ENCODE measurements at regions not wholly inside any gene's neighbourhood (a gene's known extent, or its start where the extent isn't known, plus 50 kb on each side); places are given as distances from the start of the nearest gene placed in this dataset.
A peak's percentile ranks its signal among the peaks of the same experiment; 100 is the strongest.

DNA sequence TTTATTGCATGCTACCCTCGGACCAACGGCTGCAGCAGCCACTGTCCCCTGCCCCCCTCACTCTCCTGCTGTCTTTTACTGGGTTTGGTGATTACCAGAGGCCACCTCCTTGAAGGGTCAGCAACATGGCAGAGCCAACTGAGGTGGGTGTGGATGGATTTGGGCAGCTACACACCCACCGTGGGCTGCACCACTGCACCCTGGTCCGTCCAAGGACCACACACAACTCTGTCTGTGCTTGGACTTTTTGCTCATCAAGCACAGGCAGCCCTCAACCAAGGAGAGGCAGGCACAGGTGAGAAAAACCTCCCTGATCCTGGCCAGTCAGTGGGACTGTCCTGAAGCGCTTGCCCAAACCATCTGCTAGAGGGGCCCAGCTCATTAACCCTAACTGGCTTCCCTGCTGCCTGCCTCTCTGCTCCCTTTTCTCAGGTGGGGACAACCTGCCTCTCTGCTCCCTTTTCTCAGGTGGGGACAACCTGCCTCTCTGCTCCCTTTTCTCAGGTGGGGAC, 239.5 kb upstream of the PITRM1 start:
- WGBS, 10 experiments: 0 to 100% (median 37%) methylated on average over 1 to 2 of the region's 5 CpGs; no CpG with 5 or more reads in 7 of the 10 experiments
- H3K4me1 ChIP-seq (replicated peaks in 1 of 2): no peaks in the 10 kb centered on the region
- no peak for ATAC-seq (replicated peaks in 6 of 8)
- H3K27ac ChIP-seq: no peak overlapping the region
- in situ Hi-C loops (cut with MboI; ENCODE audit: low pct_unique_long_range_greater_than_20kb in 2 of 9, low sequenced_read_pairs in 9 of 9, unreplicated experiment in 9 of 9): no loop called here
- H3K4me3 ChIP-seq: no peak overlapping the region

DNA sequence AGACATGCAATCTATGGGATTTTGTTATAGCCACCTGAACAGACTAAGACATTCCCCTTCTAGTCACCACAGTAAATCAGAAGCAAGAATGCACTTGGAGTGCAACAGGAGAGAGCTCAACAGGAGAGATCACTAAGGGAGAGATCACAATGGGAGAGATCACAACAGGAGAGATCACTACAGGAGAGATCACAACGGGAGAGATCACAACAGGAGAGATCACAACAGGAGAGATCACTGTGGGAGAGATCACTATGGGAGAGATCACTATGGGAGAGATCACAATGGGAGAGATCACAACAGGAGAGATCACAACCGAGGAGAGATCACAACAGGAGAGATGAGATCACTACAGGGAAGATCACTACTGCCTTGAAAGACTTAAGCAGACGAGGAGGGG, 238.5 kb upstream of the PITRM1 start:
- Histone ChIP-seq H3K4me3 (no peak overlapping the region), H3K4me1 (replicated peaks in 1 of 2) (no peaks in the 10 kb centered on the region), H3K27ac (no peak overlapping the region)
- 17 to 100% (median 61%) methylated on average over 1 to 2 of the region's 3 CpGs for WGBS, 10 experiments
- in situ Hi-C loops (cut with MboI; ENCODE audit: low pct_unique_long_range_greater_than_20kb in 2 of 9, low sequenced_read_pairs in 9 of 9, unreplicated experiment in 9 of 9): no loop called here
- ATAC-seq (replicated peaks in 6 of 8): no peak

DNA sequence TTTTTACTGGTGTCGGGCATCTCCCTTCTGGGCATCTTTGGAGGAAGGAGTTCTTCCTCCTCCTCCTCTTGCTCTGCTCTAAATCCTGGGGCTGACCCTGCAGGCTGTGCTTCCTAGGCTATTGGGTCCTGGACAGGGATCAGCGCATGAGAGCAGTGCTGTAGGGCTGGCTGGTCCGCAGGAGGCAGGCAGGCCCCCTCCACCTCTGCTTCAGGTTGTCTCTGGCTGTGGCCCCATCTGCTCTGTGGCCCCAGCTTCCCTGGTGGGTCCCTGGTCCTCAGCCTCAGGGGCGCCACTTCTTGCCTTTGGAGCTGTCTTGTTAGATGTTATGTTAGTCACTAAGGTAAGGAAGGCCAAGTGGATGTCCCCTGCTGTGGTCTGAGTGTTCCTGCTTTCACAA, 237.3 kb upstream of the PITRM1 start:
- ATAC-seq (replicated peaks in 6 of 8): no peak
- Histone ChIP-seq H3K4me3 (no peak overlapping the region), H3K4me1 (replicated peaks in 1 of 2) (no peaks in the 10 kb centered on the region), H3K27ac (no peak overlapping the region)
- in situ Hi-C loops (cut with MboI; ENCODE audit: low pct_unique_long_range_greater_than_20kb in 2 of 9, low sequenced_read_pairs in 9 of 9, unreplicated experiment in 9 of 9): no loop called here
- 50 to 100% (median 83%) methylated on average over 1 to 4 of the region's 4 CpGs; no CpG with 5 or more reads in 5 of the 10 experiments for WGBS, 10 experiments

DNA sequence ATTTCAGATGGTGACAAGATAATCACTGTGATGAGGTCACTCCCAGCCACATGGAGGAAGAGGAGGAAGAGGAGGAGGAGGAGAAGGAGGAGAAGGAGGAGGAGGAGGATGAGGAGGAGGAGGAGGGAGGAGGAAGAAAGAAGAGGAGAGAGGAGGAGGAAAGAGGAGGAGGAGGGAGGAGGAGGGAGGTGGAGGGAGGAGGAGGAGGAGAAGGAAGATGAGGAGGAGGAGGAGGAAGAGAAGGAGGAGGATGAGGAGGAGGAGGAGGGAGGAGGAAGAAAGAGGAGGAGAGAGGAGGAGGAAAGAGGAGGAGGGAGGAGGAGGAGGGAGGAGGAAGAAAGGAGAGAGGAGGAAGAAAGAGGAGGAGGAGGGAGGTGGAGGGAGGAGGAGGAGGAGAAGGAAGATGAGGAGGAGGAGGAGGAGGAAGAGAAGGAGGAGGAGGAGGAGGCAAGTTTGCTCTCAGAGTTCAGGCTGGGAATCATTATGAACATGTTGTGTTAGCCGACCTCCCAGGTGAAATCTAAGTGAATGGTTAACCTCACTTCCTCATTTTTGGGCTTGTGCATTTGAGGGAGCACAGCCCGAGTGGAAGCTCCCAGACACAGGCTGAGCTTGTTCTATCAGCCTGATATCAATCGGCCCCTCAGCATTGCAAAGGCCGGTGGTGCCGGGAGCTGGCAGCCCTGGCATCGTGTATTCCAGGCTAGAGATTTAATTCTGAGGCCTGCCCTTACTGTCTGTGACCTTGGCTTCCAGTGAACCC, 236.2 kb upstream of the PITRM1 start:
- Histone ChIP-seq H3K27ac (no peak overlapping the region), H3K4me1 (replicated peaks in 1 of 2) (no peaks in the 10 kb centered on the region), H3K4me3 (no peak overlapping the region)
- no peak for ATAC-seq (replicated peaks in 6 of 8)
- WGBS, 10 experiments: 100% methylated on average over 1 of the region's 6 CpGs; no CpG with 5 or more reads in 8 of the 10 experiments
- in situ Hi-C loops (cut with MboI; ENCODE audit: low pct_unique_long_range_greater_than_20kb in 2 of 9, low sequenced_read_pairs in 9 of 9, unreplicated experiment in 9 of 9): no loop called here

DNA sequence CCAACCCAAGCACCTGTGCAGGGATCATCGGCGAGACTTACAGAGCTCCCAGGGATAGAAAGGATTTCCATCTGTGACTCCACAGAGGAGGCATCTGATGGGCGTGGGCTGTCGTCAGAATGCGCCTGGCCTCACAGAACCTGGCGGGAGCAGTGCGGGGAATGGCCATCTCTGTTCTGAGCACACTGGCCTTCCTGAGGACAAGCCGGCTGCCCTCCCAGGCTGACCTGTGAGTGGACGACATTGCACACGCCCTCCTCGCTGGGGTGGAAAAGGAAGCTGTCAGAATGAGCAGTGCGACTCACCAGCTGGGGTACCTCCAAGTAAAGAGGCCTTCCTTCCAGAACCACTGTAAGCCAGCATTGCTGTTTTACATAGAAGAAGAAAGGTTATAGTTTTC, 234.6 kb upstream of the PITRM1 start:
- peak in 2 of 8 experiments; percentile 29 to 32 for ATAC-seq (replicated peaks in 6 of 8)
- in situ Hi-C loops (cut with MboI; ENCODE audit: low pct_unique_long_range_greater_than_20kb in 2 of 9, low sequenced_read_pairs in 9 of 9, unreplicated experiment in 9 of 9): no loop called here
- Histone ChIP-seq H3K4me3 (no peak overlapping the region), H3K27ac (no peak overlapping the region), H3K4me1 (replicated peaks in 1 of 2) (peaks cover 0 to 5% of the 10 kb centered on the region in 2 donors)
- 77 to 100% (median 91%) methylated on average over 2 to 9 of the region's 12 CpGs; no CpG with 5 or more reads in 6 of the 10 experiments for WGBS, 10 experiments

DNA sequence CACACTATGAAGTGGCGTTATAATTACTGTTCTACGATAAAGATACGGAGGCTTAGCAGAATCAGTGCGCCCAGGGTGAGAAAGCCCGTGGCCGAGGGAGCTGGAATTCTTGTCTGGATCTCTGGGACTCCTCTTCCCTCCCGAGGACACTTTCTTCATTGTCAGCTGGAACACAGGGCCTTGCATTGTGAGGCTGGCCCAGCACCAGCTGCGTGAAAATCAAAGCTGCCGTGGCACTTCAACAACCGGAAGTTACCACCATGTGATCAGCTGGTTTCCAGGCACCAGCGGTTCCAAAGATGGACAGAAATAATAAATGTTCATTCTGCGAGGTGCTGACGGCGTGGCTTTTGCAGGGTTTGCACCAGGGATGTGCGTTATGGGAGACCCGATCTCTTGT, 234.0 kb upstream of the PITRM1 start:
- no peak overlapping the region for H3K4me3 ChIP-seq

DNA sequence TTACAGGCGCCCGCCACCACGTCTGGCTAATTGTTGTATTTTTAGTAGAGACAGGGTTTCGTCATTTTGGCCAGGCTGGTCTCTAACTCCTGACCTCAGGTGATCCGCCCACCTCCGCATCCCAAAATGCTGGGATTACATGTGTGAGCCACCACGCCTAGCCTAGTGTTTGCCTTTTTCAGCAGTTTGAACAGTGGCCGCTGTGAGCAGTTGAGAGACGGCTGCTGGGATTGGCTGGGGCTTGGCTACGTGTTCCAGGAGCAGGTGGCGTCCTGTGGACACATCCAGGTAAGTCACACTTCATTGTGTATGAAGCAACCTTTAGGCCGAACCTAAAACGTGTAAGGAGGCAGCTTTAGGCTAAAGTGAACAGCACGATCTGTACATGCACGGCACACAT, 231.8 kb upstream of the PITRM1 start:
- Histone ChIP-seq H3K4me1 (replicated peaks in 1 of 2) (peaks cover 6 to 19% of the 10 kb centered on the region in 2 donors), H3K27ac (no peak overlapping the region), H3K4me3 (no peak overlapping the region)
- 79 to 100% (median 92%) methylated on average over 1 to 12 of the region's 15 CpGs; no CpG with 5 or more reads in 2 of the 10 experiments for WGBS, 10 experiments
- in situ Hi-C loops (cut with MboI; ENCODE audit: low pct_unique_long_range_greater_than_20kb in 2 of 9, low sequenced_read_pairs in 9 of 9, unreplicated experiment in 9 of 9): no loop called here
- ATAC-seq (replicated peaks in 6 of 8): no peak

More for the DNA sequence above, 234.0 kb upstream of the PITRM1 start:
- WGBS, 10 experiments: 39 to 100% (median 82%) methylated on average over 1 to 13 of the region's 16 CpGs; no CpG with 5 or more reads in 4 of the 10 experiments
- Histone ChIP-seq H3K27ac (no peak overlapping the region), H3K4me1 (replicated peaks in 1 of 2) (peaks cover 6 to 10% of the 10 kb centered on the region in 2 donors)
- peak in 1 of 8 experiments; percentile 27 for ATAC-seq (replicated peaks in 6 of 8)
- in situ Hi-C loops (cut with MboI; ENCODE audit: low pct_unique_long_range_greater_than_20kb in 2 of 9, low sequenced_read_pairs in 9 of 9, unreplicated experiment in 9 of 9): no loop called here

DNA sequence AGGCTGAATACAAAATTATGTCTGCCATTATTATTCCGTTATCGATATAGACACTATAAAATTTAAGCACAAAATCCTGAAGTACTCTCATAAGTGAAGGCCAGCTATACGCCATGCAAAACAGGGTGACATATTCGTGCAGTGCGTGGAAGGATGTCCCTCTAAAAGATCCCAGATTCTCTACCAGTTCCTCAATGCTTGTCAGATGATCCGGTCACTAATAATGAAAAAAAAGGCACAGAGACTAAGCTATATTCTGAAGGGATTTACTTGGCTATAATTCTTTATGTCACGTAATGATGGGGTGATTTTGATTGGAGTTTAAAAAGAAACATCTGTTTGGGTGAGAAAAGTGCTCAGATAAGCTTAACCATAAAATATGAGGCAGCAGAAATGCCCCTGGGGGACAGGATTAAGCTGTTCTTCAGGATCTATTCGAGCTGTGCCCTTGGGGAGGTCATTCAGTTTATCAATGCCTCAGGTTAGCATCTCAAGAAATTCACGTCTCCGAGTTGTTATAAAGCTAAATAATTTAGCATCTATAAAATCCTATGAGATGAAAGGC, 229.7 kb upstream of the PITRM1 start:
- Histone ChIP-seq H3K4me1 (replicated peaks in 1 of 2) (peaks cover 12 to 25% of the 10 kb centered on the region in 2 donors), H3K27ac (no peak overlapping the region), H3K4me3 (no peak overlapping the region)
- ATAC-seq (replicated peaks in 6 of 8): peak in 3 of 8 experiments; percentile 58 to 69 (median 66)
- in situ Hi-C loops (cut with MboI; ENCODE audit: low pct_unique_long_range_greater_than_20kb in 2 of 9, low sequenced_read_pairs in 9 of 9, unreplicated experiment in 9 of 9): no loop called here
- 70 to 98% (median 79%) methylated on average over 2 to 9 of the region's 10 CpGs for WGBS, 10 experiments

DNA sequence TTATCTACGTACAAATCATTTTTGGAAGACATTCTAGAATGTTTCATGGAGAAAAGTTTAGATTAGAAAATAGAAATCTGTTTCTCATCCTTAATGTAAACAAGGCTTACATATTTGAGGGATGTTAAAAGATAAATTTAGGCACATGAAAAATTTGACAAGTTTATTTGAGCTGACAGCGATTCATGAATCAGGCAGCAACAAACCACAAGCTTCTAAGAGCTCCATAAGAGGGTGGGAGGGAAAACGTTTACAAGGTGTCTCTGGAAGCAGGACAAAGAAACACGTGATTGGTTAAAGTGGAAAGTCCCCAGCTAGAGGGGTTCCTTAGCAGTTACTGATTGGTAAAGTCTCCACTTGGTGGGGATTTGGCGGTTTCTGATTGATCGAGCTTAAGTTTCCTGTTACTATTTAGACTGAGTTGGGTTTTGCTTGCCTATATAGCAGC, 228.9 kb upstream of the PITRM1 start:
- ATAC-seq (replicated peaks in 6 of 8): no peak
- WGBS, 10 experiments: 28 to 93% (median 75%) methylated on average over 1 to 6 of the region's 6 CpGs
- H3K27ac ChIP-seq: no peak overlapping the region
- in situ Hi-C loops (cut with MboI; ENCODE audit: low pct_unique_long_range_greater_than_20kb in 2 of 9, low sequenced_read_pairs in 9 of 9, unreplicated experiment in 9 of 9): no loop called here
- H3K4me3 ChIP-seq: no peak overlapping the region
- H3K4me1 ChIP-seq (replicated peaks in 1 of 2): peaks cover 12 to 25% of the 10 kb centered on the region in 2 donors

DNA sequence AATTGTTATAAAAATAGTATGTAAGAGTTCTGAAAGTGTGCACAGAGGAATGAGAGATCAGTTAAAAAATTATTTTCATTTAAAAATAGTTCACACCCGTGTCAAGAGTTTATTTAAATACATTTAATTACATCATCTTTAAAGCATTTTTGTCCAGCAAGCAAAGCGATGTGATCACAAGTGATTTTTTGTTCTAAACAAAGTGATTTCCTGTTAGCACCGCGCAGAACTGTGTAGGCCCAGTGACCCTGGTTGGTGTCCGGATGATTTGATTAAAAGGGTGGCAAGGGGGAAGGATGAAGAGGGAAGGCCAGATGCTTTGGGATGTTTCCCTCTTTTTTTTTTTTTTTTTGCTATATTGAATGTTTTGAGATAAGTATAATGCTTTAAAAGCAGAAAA, 227.8 kb upstream of the PITRM1 start:
- 50 to 100% (median 82%) methylated on average over 1 to 5 of the region's 5 CpGs for WGBS, 10 experiments
- Histone ChIP-seq H3K4me1 (replicated peaks in 1 of 2) (peaks cover 12 to 27% of the 10 kb centered on the region in 2 donors), H3K4me3 (no peak overlapping the region), H3K27ac (no peak overlapping the region)
- in situ Hi-C loops (cut with MboI; ENCODE audit: low pct_unique_long_range_greater_than_20kb in 2 of 9, low sequenced_read_pairs in 9 of 9, unreplicated experiment in 9 of 9): no loop called here
- ATAC-seq (replicated peaks in 6 of 8): no peak

DNA sequence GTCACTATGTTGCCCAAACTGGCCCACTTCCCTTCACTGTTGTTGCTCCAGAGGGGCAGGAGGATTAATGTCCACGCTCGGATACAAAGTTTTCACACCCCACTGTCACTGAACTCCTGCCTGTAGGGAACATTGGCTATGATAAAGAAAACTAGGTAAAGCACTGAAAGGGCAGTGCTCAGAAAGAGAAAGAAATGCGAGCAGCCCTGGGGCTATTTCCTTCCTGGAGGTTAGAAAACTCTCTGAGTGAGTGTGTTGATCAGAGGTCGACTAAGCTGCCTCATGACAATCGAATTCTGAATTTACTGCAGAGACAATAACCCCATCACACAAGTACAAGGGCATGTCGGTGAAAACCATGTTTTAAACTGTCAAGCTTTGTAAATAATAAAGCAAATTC, 227.2 kb upstream of the PITRM1 start:
- Histone ChIP-seq H3K4me1 (replicated peaks in 1 of 2) (peaks cover 12 to 27% of the 10 kb centered on the region in 2 donors), H3K27ac (no peak overlapping the region), H3K4me3 (no peak overlapping the region)
- WGBS, 10 experiments: 17 to 100% (median 64%) methylated on average over 1 to 5 of the region's 6 CpGs
- in situ Hi-C loops (cut with MboI; ENCODE audit: low pct_unique_long_range_greater_than_20kb in 2 of 9, low sequenced_read_pairs in 9 of 9, unreplicated experiment in 9 of 9): no loop called here
- ATAC-seq (replicated peaks in 6 of 8): peak in 4 of 8 experiments; percentile 9 to 46 (median 12)

DNA sequence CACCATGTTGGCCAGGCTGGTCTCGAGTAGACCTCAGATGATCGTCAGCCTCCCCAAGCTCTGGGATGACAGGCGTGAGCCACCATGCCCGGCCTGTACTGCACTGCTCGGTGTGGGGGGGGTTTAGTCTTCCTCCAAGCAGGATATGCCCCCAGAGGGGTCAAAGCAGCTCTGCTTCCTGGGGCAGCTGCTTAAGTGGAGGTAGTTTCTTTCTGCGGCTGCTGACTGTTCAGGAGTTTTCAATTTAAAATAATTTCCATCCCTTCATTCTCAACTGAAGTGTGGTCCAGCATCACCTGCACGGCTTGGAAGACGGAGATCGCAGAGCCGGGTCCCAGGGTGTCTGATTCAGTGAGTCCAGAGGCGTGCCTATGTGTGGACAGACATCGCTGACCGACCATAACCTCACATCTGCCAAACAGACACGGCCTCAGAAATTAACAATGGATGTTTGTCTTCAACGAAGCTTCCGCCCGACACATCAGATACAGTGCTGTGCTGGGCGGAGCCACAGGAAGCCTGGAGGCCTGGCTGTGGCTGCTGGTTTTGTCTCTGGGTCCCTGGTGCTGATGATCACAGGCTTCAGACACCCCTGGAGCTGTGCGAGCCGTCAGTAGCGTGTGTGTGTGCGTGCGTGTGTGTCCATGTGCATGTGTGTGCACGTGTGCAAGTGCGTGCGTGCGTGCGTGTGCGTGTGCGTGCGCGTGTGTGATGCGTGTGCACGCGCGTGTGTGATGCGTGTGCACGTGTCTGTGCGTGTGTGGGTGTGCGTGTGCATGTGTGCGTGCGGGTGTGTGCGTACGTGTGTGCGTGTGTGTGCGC, 226.5 kb upstream of the PITRM1 start:
- Histone ChIP-seq H3K4me3 (no peak overlapping the region), H3K27ac (no peak overlapping the region), H3K4me1 (replicated peaks in 1 of 2) (peaks cover 12 to 27% of the 10 kb centered on the region in 2 donors)
- in situ Hi-C loops (cut with MboI; ENCODE audit: low pct_unique_long_range_greater_than_20kb in 2 of 9, low sequenced_read_pairs in 9 of 9, unreplicated experiment in 9 of 9): no loop called here
- WGBS, 10 experiments: 76 to 96% (median 83%) methylated on average over 5 to 22 of the region's 46 CpGs; no CpG with 5 or more reads in 6 of the 10 experiments
- ATAC-seq (replicated peaks in 6 of 8): peak; percentile 21 to 99 (median 72)

DNA sequence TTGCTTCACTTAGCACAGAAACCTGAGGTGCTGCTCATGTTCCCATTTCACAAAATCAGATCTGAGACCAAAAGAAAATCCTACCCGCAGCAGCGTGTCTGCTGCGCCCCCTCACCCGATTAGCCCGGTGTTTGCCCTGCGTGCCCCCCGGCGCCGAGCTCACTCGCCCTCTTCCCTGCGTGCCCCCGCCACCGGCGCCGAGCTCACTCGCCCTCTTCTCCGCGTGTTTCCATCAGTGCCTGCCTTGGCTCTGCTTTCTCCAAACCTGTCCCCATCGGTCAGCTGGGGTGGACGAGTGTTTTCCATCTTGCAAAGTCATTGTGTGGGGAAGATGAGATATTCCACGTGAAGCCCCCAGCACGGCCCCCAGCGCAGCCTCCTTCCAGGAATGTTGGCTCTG, 225.3 kb upstream of the PITRM1 start:
- H3K27ac ChIP-seq: no peak overlapping the region
- no peak overlapping the region for H3K4me3 ChIP-seq
- in situ Hi-C loops (cut with MboI; ENCODE audit: low pct_unique_long_range_greater_than_20kb in 2 of 9, low sequenced_read_pairs in 9 of 9, unreplicated experiment in 9 of 9): no loop called here
- WGBS, 10 experiments: 88 to 100% (median 100%) methylated on average over 1 to 5 of the region's 23 CpGs; no CpG with 5 or more reads in 6 of the 10 experiments
- no peak for ATAC-seq (replicated peaks in 6 of 8)
- H3K4me1 ChIP-seq (replicated peaks in 1 of 2): peaks cover 12 to 27% of the 10 kb centered on the region in 2 donors
